Activated CD4-positive, alpha-beta T cell treated with anti-CD3 and anti-CD28 coated beads, Interleukin-2, amount 10 ng/mL, durations not matched to agents 7 days and 5 days (primary cell): ENCODE measurements at regions not wholly inside any gene's neighbourhood (a gene's known extent, or its start where the extent isn't known, plus 50 kb on each side); places are given as distances from the start of the nearest gene placed in this dataset.

Experiments
- CTCF ChIA-PET: fragments of 350-600 bp; sonication (Branson Sonifier 250); formaldehyde crosslinking; loops from one replicate; lab custom pipeline; 2021; ENCODE audit warnings: antibody characterized with exemption; lab: Charles Lee
- POLR2A ChIA-PET: fragments of 350-600 bp; sonication (Branson Sonifier 250); formaldehyde crosslinking; loops from one replicate; lab custom pipeline; 2021; ENCODE audit warnings: antibody characterized with exemption; lab: Charles Lee
- DNase-seq: peaks from one replicate; pipeline ENCODE4 v3.0.0-alpha.2; 2020
- H3K27ac Mint-ChIP-seq: one replicate; pipeline ENCODE4 v1.8.0; 2021; ENCODE audit warnings: mild to moderate bottlenecking, moderate library complexity, mixed read lengths
- H3K27me3 Mint-ChIP-seq: one replicate; pipeline ENCODE4 v1.8.0; 2021; ENCODE audit warnings: mixed read lengths
- H3K36me3 Mint-ChIP-seq: one replicate; pipeline ENCODE4 v1.8.0; 2021; ENCODE audit warnings: low read depth, mixed read lengths
- H3K4me1 Mint-ChIP-seq: one replicate; pipeline ENCODE4 v1.8.0; 2021; ENCODE audit warnings: mixed read lengths
- H3K4me3 Mint-ChIP-seq: one replicate; pipeline ENCODE4 v1.8.0; 2021; ENCODE audit warnings: mild to moderate bottlenecking, moderate library complexity, mixed read lengths
- H3K9me3 Mint-ChIP-seq: one replicate; pipeline ENCODE4 v1.8.0; 2021; ENCODE audit warnings: mixed read lengths

DNA sequence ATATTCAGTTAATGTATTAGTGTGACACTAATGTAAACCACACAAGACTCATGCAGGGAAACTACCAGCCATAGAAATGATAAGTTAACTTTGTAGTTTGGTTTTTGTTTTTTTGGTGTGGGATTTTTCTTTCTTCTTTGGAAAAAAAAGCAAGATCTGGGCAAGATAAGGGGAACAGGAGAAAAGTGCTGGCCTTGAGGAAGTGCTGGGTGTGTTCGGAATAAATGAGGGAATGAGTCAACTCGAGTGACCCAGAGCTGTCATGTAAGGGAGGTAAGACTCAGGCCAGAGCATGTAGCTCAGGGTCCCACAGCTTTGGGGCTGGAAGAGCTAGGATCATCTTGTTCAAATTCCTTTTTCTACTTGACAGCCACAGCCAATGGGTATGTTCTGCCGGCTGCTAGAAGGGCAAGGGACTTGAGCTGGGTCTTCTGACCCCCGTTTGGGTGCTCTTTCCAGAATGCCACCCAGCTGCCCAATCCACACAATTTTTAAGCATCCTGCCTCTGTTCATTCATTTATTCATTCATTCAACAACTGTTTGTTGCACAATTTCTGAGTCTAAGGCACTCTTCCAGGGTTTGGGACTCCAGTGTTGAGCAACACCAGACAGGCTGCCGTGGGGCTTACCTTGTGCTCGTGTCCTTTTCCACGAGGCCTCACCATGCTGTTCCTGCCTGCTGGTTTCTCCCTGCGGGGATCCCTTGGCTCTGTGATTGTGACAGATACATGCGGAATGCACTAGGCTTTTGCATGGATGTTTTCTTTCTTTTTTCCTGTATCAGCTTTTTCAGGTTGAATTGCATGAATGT is 54.5 kb downstream of the CLDN34 start:
- ChIA-PET POLR2A (no interaction called here), CTCF (interaction anchor here (1.1 kb wide), 1 partner anchor 98 kb away, joined by 4 read pairs; no protein-coding TSS in a partner anchor)
- H3K9me3 Mint-ChIP-seq = no peaks in the 10 kb centered on the region
- no peak for DNase-seq
- peaks cover 5% of the 10 kb centered on the region for H3K4me1 Mint-ChIP-seq
- peak overlapping the region; percentile 25 for H3K27ac Mint-ChIP-seq
- peaks cover 2% of the 10 kb centered on the region for H3K27me3 Mint-ChIP-seq
- peaks cover 2% of the 10 kb centered on the region for H3K36me3 Mint-ChIP-seq
- no peak overlapping the region for H3K4me3 Mint-ChIP-seq

- POLR2A ChIA-PET = no interaction called here
- H3K4me3 Mint-ChIP-seq = no peak overlapping the region
- H3K4me1 Mint-ChIP-seq = no peaks in the 10 kb centered on the region
- no peaks in the 10 kb centered on the region for H3K9me3 Mint-ChIP-seq
- no peaks in the 10 kb centered on the region for H3K27me3 Mint-ChIP-seq
- no peak overlapping the region for H3K27ac Mint-ChIP-seq
- DNase-seq = no peak
- H3K36me3 Mint-ChIP-seq = peaks cover 2% of the 10 kb centered on the region
- CTCF ChIA-PET = interaction anchor here (1.1 kb wide), 1 partner anchor 97 kb away, joined by 4 read pairs; no protein-coding TSS in a partner anchor
These were observed 55.0 kb downstream of the CLDN34 start for GRCh38 chrX:10022273-10022541.

DNA sequence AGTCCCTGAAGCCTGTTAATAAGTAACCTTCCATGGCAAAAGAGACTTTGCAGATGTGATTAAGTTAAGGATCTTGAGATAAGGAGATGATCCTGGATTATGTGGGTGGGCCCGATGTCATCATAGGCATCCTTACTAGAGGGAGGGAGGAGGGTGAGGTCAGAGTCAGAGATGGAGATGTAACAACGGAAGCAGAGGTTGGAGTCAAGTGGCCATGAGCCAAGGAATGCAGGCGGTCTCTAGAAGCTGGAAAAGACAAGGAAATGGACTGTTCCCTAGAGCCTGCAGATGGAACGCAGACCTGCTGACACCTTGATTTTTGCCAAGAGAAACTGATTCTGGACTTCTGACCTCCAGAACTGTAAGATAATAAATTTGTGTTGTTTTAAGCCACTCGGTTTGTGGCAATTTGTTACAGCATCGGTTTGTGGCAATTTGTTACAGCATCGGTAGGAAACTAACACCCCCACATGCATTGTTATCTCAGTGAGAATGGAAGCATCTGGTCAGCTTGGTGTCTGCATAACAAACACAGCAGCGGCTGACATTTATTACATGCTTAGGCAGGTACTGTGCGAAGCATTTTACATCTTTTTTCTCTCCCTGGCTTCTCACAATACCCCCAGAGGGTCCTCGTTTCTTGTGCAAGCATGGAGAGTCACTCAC is 55.6 kb downstream of the CLDN34 start:
- H3K4me1 Mint-ChIP-seq = no peaks in the 10 kb centered on the region
- no peaks in the 10 kb centered on the region for H3K27me3 Mint-ChIP-seq
- DNase-seq = no peak
- POLR2A ChIA-PET = no interaction called here
- peaks cover 2% of the 10 kb centered on the region for H3K36me3 Mint-ChIP-seq
- H3K4me3 Mint-ChIP-seq = no peak overlapping the region
- CTCF ChIA-PET = interaction anchor here (1.1 to 1.3 kb wide), 2 partner anchors 63 to 97 kb away, joined by 3 to 4 read pairs; no protein-coding TSS in a partner anchor
- no peaks in the 10 kb centered on the region for H3K9me3 Mint-ChIP-seq
- no peak overlapping the region for H3K27ac Mint-ChIP-seq

GRCh38 chrX:10023821-10024220 is 56.7 kb downstream of the CLDN34 start:
- CTCF ChIA-PET = interaction anchor here (0.8 to 1.7 kb wide), 3 partner anchors 25 to 96 kb away, joined by 3 to 8 read pairs (median 3); no protein-coding TSS in a partner anchor
- POLR2A ChIA-PET = no interaction called here
- Mint-ChIP-seq H3K27ac (no peak overlapping the region), H3K36me3 (peaks cover 2% of the 10 kb centered on the region), H3K9me3 (no peaks in the 10 kb centered on the region), H3K4me1 (no peaks in the 10 kb centered on the region), H3K27me3 (no peaks in the 10 kb centered on the region), H3K4me3 (no peak overlapping the region)
- DNase-seq = no peak

- peaks cover 2% of the 10 kb centered on the region for H3K36me3 Mint-ChIP-seq
- H3K27me3 Mint-ChIP-seq = no peaks in the 10 kb centered on the region
- POLR2A ChIA-PET = no interaction called here
- no peak overlapping the region for H3K4me3 Mint-ChIP-seq
- no peak for DNase-seq
- no peaks in the 10 kb centered on the region for H3K4me1 Mint-ChIP-seq
- H3K9me3 Mint-ChIP-seq = no peaks in the 10 kb centered on the region
- no peak overlapping the region for H3K27ac Mint-ChIP-seq
- CTCF ChIA-PET = interaction anchor here (0.6 to 1.7 kb wide), 2 partner anchors 84 to 94 kb away, joined by 3 to 7 read pairs; no protein-coding TSS in a partner anchor
These were observed 58.8 kb downstream of the CLDN34 start for GRCh38 chrX:10025742-10026493.

- Mint-ChIP-seq H3K4me1 (no peaks in the 10 kb centered on the region), H3K27me3 (no peaks in the 10 kb centered on the region), H3K4me3 (no peak overlapping the region), H3K27ac (no peak overlapping the region), H3K9me3 (no peaks in the 10 kb centered on the region), H3K36me3 (peaks cover 2% of the 10 kb centered on the region)
- ChIA-PET POLR2A (no interaction called here), CTCF (no interaction called here)
- DNase-seq = no peak
These were observed 61.3 kb downstream of the CLDN34 start for GRCh38 chrX:10028283-10029104.

- POLR2A ChIA-PET = no interaction called here
- Mint-ChIP-seq H3K27ac (no peak overlapping the region), H3K4me1 (no peaks in the 10 kb centered on the region), H3K4me3 (no peak overlapping the region), H3K9me3 (no peaks in the 10 kb centered on the region), H3K36me3 (no peaks in the 10 kb centered on the region), H3K27me3 (no peaks in the 10 kb centered on the region)
- DNase-seq = no peak
- CTCF ChIA-PET = interaction anchor here (2.0 to 3.1 kb wide), 3 partner anchors 10 to 89 kb away, joined by 5 to 12 read pairs (median 7); no protein-coding TSS in a partner anchor
These were observed 63.4 kb downstream of the CLDN34 start for GRCh38 chrX:10030570-10030969.

DNA sequence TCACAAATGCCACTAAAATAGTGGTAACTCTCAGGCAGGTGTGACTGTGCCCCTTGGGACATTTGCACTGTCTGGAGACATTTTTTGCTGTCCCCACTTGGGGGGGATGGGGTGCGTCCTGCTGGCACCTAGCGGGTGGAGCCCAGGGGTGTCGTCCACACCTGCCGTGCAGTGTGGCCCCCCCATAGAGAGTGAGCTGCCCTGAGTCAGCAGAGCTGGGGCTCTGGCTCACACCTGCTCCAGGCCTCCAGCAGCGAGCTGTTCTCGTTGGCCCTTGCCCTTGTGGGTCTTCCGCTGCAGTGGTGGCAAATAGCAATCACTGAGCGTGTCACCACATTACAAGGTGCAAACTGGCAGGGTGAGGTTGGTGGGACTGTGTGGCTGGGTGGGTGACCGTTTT is 64.6 kb downstream of the CLDN34 start:
- no peak overlapping the region for H3K27ac Mint-ChIP-seq

DNA sequence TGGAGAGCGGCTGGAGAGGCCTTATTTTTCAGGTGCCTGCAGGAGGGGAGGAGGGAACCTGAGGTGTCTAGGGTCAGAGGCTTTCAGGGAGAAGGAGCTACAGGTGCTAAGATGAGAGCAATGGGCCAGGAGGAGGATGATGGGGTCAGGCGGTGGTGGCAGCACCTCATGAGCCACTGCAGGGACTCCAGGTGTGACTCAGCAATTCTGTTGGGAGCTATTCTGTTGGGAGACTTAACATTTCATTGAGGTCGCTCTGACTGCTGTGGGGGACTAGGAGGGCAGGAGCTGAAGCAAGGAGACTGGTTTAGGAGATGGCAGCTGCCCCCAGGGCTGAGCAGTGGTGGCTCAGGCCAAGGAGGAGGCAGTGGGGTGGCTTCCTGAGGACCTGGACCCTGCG is 65.0 kb downstream of the CLDN34 start:
- no peak for DNase-seq
- H3K4me3 Mint-ChIP-seq = no peak overlapping the region
- no peaks in the 10 kb centered on the region for H3K4me1 Mint-ChIP-seq
- POLR2A ChIA-PET = no interaction called here
- H3K27ac Mint-ChIP-seq = no peak overlapping the region
- no peaks in the 10 kb centered on the region for H3K36me3 Mint-ChIP-seq
- H3K27me3 Mint-ChIP-seq = no peaks in the 10 kb centered on the region
- H3K9me3 Mint-ChIP-seq = no peaks in the 10 kb centered on the region
- CTCF ChIA-PET = interaction anchor here (1.3 to 3.1 kb wide), 3 partner anchors 12 to 88 kb away, joined by 3 to 12 read pairs (median 5); no protein-coding TSS in a partner anchor

More for the DNA sequence above, 64.6 kb downstream of the CLDN34 start:
- Mint-ChIP-seq H3K36me3 (no peaks in the 10 kb centered on the region), H3K27me3 (no peaks in the 10 kb centered on the region), H3K4me1 (no peaks in the 10 kb centered on the region), H3K4me3 (no peak overlapping the region), H3K9me3 (no peaks in the 10 kb centered on the region)
- no peak for DNase-seq
- ChIA-PET POLR2A (no interaction called here), CTCF (interaction anchor here (1.3 to 3.1 kb wide), 4 partner anchors 8 to 88 kb away, joined by 3 to 12 read pairs (median 6); no protein-coding TSS in a partner anchor)

DNA sequence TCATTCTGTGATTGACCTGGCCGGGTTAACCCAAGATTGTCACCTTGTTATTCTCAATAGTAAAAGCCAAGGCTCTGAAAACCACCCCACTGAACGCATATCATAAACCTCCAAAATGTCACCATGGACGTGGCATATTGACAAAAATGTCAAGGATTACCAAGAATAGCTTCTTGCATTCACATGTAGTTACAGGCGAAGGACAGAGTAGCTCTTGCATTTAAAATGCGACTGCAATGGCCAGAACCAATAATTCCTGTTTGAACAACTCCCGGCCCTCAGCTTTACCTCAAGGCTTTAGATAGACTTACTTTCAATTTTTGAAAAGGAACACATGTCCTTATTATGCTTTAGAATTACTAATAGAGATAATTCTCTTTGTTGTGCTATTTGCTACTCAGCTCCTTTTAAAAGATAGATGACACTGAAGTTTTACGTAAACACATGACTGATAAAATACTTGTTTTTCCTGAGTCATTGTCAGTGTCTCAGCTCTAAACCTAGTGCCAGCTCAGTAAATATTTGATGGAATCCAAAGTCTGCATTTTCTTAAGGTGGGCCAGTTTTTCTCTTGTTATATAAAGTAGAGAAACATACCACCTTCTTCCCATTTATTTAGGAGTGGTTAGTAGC is 66.3 kb downstream of the CLDN34 start:
- H3K9me3 Mint-ChIP-seq = no peaks in the 10 kb centered on the region
- no peak overlapping the region for H3K27ac Mint-ChIP-seq
- DNase-seq = no peak
- H3K4me1 Mint-ChIP-seq = no peaks in the 10 kb centered on the region
- no peaks in the 10 kb centered on the region for H3K36me3 Mint-ChIP-seq
- ChIA-PET POLR2A (no interaction called here), CTCF (interaction anchor here (3.1 kb wide), 1 partner anchor 86 kb away, joined by 12 read pairs; no protein-coding TSS in a partner anchor)
- H3K27me3 Mint-ChIP-seq = no peaks in the 10 kb centered on the region
- no peak overlapping the region for H3K4me3 Mint-ChIP-seq

GRCh38 chrX:10034740-10035260 is 67.6 kb downstream of the CLDN34 start:
- H3K27me3 Mint-ChIP-seq = no peaks in the 10 kb centered on the region
- CTCF ChIA-PET = interaction anchor here (1.3 kb wide), 1 partner anchor 85 kb away, joined by 4 read pairs; no protein-coding TSS in a partner anchor

More at GRCh38 chrX:10034740-10035260, 67.6 kb downstream of the CLDN34 start:
- H3K27ac Mint-ChIP-seq = no peak overlapping the region
- H3K9me3 Mint-ChIP-seq = no peaks in the 10 kb centered on the region
- H3K4me1 Mint-ChIP-seq = no peaks in the 10 kb centered on the region
- POLR2A ChIA-PET = no interaction called here
- DNase-seq = no peak
- no peak overlapping the region for H3K4me3 Mint-ChIP-seq
- H3K36me3 Mint-ChIP-seq = no peaks in the 10 kb centered on the region
